GM13977 (cell line): ENCODE measurements at regions not wholly inside any gene's neighbourhood (a gene's known extent, or its start where the extent isn't known, plus 50 kb on each side); places are given as distances from the start of the nearest gene placed in this dataset.

Experiments used
- DNase-seq: peaks from one replicate; pipeline ENCODE4 v3.0.0; 2012; ENCODE audit warnings: low spot score
- CTCF ChIP-seq: IDR thresholded peaks from 2 replicates; pipeline ENCODE4 v1.5.1; 2012; ENCODE audit warnings: mild to moderate bottlenecking, control low read depth; ENCODE audit not compliant: insufficient read depth; ENCODE audit errors: extremely low read depth, missing control alignments
- in situ Hi-C: fragments of 300-500 bp; cut with MboI; formaldehyde crosslinking; loops from one replicate; pipeline ENCODE4 v1.12.0; 2022; ENCODE audit warnings: low sequenced_read_pairs, low pct_unique_long_range_greater_than_20kb, mixed read lengths, inconsistent platforms; ENCODE audit not compliant: unreplicated experiment

GRCh38 chr9:86648828-86649170, 294.6 kb upstream of the TUT7 start:
- no peak for TF ChIP-seq CTCF
- in situ Hi-C loops, result loop anchor here (25.0 kb wide), 1 partner anchor 664 kb away; no protein-coding TSS in a partner anchor
- DNase-seq, result no peak

GRCh38 chr9:86648156-86648827, 294.1 kb upstream of the TUT7 start:
- no peak for DNase-seq
- in situ Hi-C loops, result loop anchor here (25.0 kb wide), 1 partner anchor 664 kb away; no protein-coding TSS in a partner anchor
- TF ChIP-seq CTCF, result no peak

- in situ Hi-C loops, result loop anchor here (25.0 kb wide), 1 partner anchor 667 kb away; no protein-coding TSS in a partner anchor
- no peak for TF ChIP-seq CTCF
- no peak for DNase-seq
Observed at GRCh38 chr9:86645303-86645702, 291.1 kb upstream of the TUT7 start.

DNA sequence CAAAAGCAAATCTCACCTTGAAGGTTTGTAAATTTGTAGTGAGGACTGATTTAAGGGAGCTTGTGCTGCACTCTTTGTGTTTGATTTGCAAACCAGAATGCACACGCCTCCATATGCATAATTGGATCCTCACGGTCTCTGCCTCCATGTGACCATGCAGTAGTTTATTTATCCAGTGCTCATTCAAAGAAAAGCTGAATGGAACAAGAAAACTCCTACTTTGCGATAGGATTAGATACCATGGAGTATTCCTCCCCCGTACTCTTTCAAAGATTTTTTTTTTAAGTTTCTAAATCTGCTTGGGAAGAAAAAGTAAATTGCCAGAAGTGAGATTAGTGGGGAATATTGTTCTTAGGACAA, 290.4 kb upstream of the TUT7 start:
- DNase-seq, result no peak
- in situ Hi-C loops, result loop anchor here (25.0 kb wide), 1 partner anchor 668 kb away; no protein-coding TSS in a partner anchor
- no peak for TF ChIP-seq CTCF

DNA sequence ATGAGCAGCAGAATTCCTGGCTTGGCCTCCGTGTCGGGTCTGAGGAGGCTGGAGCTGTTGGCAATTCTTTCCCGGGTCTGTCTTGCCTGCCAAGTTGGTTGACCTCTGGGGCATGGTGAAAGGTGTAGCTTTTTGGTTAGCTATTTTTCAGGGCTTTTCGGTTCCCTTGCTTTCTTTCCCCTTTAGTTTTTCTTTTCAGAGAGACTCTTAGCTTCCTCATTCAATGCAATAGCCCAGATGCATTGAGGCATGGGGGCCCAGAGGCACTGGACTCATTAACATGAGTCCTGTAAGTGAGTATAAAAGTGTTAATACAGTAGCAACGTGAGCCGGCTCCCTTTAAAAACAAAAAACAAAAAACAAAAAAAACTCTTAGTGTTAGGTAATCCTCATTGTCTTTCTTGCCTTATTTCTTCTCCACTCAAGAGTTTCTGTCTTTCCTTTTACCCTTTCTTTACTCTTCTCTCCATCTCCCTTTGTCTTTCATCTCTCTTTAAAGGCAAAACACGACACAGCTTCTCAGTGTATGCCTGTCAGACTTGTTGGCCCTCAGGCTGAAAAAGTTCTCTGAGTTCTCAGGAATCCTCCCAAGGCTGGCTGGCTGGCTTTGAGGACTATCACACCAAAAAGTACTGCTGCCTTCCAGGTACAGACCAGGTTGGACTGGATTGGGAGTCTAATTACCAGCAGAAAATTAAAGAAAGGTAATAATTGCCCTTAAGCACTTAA, 289.9 kb upstream of the TUT7 start:
- no peak for TF ChIP-seq CTCF
- no peak for DNase-seq
- in situ Hi-C loops, result loop anchor here (25.0 kb wide), 1 partner anchor 668 kb away; no protein-coding TSS in a partner anchor

DNA sequence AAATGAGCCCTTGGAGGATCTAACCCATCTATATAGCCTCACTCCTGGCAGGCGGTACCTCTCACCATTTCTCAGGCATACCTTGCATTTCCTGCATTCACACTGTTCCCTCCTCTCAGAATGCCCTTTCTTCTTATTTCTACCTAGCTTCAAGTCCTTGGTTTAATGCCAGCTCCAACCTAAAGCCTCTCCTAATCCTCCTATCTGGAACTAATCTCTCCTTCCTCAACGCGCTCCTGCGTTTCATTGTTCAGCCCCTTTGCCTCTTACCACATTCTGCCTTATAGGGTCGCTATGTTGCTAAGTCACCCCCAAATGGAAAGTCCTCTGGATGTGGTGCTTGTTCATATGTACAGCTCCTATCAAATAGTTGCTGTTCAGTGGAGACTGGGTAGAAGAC, 288.5 kb upstream of the TUT7 start:
- in situ Hi-C loops, result loop anchor here (25.0 kb wide), 1 partner anchor 670 kb away; no protein-coding TSS in a partner anchor
- DNase-seq, result no peak
- TF ChIP-seq CTCF, result no peak
